Kidney glomerular epithelial cell (primary cell): ENCODE measurements at regions not wholly inside any gene's neighbourhood (a gene's known extent, or its start where the extent isn't known, plus 50 kb on each side); places are given as distances from the start of the nearest gene placed in this dataset.

Experiments used
- DNase-seq: peaks from one replicate; lab custom pipeline; 2025; lab: John Stamatoyannopoulos, UW

DNA sequence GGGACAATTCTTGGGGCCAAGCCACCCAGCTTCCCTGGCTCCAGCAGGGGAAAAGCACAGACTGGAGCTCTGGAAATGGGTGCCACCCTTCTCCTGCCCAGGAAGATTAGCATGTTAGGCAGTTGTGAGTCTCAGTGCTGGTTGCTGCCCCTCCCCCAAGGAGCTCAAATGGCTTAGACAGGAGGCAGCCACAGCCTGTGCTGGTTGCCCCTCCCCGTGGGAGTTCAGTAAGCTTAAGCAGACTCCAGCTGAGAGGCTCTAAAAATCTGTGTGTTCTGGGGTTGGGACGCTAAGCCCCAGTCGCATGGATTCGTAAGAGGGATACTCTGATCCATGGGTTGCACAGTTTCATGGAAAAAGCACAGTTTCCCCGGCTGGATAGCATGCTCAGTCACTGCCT is 92.7 kb upstream of the NDST3 start:
- DNase-seq: no peak

GRCh38 chr4:117949621-117950020 is 84.7 kb upstream of the NDST3 start:
- DNase-seq: no peak

- DNase-seq: no peak
These were observed 76.7 kb upstream of the NDST3 start for GRCh38 chr4:117957571-117957970.

DNA sequence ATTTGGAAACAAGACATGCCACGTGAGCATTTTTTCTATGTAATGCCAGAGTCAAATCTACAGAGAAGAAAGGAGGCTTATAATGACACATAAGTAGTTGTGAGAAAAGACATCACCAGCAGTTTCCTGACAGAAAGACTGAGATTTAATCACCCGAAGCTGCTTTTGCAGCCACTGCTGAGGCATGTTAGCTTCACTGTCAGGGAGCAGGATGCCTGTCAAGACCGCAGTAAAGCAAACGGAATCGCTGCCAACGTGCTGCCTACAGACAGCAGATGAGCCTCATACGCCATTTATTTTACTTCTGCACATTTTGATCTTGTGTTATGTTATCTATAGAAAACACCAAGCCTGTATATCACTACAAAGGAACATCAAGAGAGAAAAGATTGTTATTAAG is 68.7 kb upstream of the NDST3 start:
- peak; percentile 20 for DNase-seq

DNA sequence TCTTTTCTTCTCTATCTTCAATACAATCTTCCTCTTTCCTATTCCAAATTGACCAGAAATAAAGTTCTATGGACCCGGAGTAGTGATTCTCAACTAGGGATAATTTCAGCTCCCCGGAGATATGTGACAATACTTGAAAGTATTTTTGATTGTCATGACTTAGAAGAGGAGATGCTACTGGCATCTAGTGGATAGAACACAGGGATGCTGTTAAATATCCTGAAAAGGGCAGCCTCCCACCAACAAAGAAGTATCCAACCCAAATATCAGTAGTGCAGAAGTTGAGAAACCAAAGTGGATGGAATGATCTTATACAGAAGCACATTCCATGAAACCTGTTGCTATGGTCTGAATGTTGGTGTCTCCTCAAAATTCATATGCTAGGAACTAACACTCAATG is 65.7 kb upstream of the NDST3 start:
- DNase-seq: peak; percentile 29

DNA sequence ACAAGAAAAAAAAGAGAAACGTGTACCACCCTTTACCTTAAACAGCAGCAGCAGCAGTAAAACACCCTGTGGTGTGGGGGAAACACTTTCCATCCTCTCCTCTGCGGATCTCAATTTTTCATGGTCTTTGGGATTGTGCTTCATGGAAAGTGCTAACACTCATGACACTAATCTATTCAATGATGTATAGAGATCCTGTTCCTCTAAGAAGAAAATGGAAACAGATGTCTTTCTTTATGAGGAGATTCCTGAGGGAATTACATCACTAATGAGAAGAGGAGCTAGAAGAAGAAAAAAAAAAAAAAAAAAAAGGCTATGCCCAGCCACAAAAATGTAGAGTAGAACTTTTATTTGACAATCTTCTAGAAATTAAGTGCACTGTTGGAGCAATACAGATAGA is 62.9 kb upstream of the NDST3 start:
- no peak for DNase-seq

- DNase-seq: peak; percentile 43
These were observed 50.5 kb upstream of the NDST3 start for GRCh38 chr4:117983541-117984365.

DNA sequence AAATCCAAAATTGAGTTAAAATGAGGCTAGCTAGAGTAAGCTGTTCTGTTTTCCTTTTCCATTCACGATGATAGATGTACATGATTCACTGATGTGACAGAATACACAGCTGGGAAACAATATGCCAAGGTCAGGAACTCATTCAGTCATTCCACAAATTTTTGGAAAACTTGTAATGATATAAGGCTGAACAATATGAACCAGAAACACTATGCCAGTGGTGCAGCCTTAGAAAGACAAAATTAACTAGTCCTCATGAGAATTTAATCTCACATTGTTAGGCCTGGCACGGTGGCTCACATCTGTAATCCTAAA is 50.0 kb upstream of the NDST3 start:
- DNase-seq: no peak
